Endodermal cell (in vitro differentiated cells): ENCODE measurements at regions not wholly inside any gene's neighbourhood (a gene's known extent, or its start where the extent isn't known, plus 50 kb on each side); places are given as distances from the start of the nearest gene placed in this dataset.
"Not testable (repeated sequence)": the region's sequence is repeated elsewhere in the genome, so short reads cannot be mapped to it uniquely, and the experiment has no call there.

Experiments
- DNase-seq: peaks from one replicate; pipeline ENCODE4 v3.0.0-alpha.2; 2017
- H3K27ac ChIP-seq: 2 replicates; pipeline ENCODE4 v1.5.1; 2013; ENCODE audit warnings: mild to moderate bottlenecking, low read depth, low read length, moderate library complexity
- H3K27me3 ChIP-seq: 2 replicates; pipeline ENCODE4 v1.6.1; 2013; ENCODE audit warnings: mild to moderate bottlenecking, low read length, moderate library complexity; ENCODE audit not compliant: insufficient read depth, control insufficient read depth, poor library complexity, severe bottlenecking
- H3K36me3 ChIP-seq: 2 replicates; pipeline ENCODE4 v1.7.0; 2013; ENCODE audit warnings: mild to moderate bottlenecking, low read length, moderate library complexity; ENCODE audit not compliant: control insufficient read depth, insufficient read depth
- H3K4me1 ChIP-seq: one replicate; pipeline ENCODE4 v1.7.0; 2013; ENCODE audit warnings: low read length; ENCODE audit not compliant: control insufficient read depth, insufficient read depth
- H3K4me3 ChIP-seq: 2 replicates; pipeline ENCODE4 v1.5.1; 2013; ENCODE audit warnings: mild to moderate bottlenecking, low read length, moderate library complexity
- H3K9ac ChIP-seq: 2 replicates; pipeline ENCODE4 v1.6.1; 2013; ENCODE audit warnings: mild to moderate bottlenecking, low read length, moderate library complexity; ENCODE audit not compliant: poor library complexity, severe bottlenecking; ENCODE audit errors: extremely low read depth
- H3K9me3 ChIP-seq: 2 replicates; pipeline ENCODE4 v1.6.1; 2013; ENCODE audit warnings: mild to moderate bottlenecking, low read length, moderate library complexity; ENCODE audit not compliant: control insufficient read depth
- H3K27ac Mint-ChIP-seq: 2 replicates; pipeline ENCODE4 v1.8.0; 2020; ENCODE audit warnings: mixed read lengths
- H3K27me3 Mint-ChIP-seq: 2 replicates; pipeline ENCODE4 v1.8.0; 2021; ENCODE audit warnings: mild to moderate bottlenecking, mixed read lengths; ENCODE audit not compliant: insufficient read depth
- H3K36me3 Mint-ChIP-seq: 2 replicates; pipeline ENCODE4 v1.8.0; 2020; ENCODE audit warnings: low read depth, mixed read lengths
- H3K4me1 Mint-ChIP-seq: 2 replicates; pipeline ENCODE4 v1.8.0; 2020; ENCODE audit warnings: mixed read lengths
- H3K4me3 Mint-ChIP-seq: 2 replicates; pipeline ENCODE4 v1.8.0; 2020; ENCODE audit warnings: mild to moderate bottlenecking, moderate library complexity, mixed read lengths
- H3K9me3 Mint-ChIP-seq: 2 replicates; pipeline ENCODE4 v1.8.0; 2020; ENCODE audit warnings: mild to moderate bottlenecking, mixed read lengths
- CTCF ChIP-seq: fragments of 200-600 bp; sonication (generic); conservative IDR thresholded peaks from 2 replicates; pipeline ENCODE4 v1.5.0; 2021; ENCODE audit warnings: antibody characterized with exemption, mild to moderate bottlenecking
- WGBS, 2 experiments: methylation state at CpG; one replicate each; pipeline versions ENCODE4 v1.1.5 to v1.1.7; 2013; ENCODE audit warnings: missing lambda C conversion rate in 2 of 2, mixed read lengths in 1 of 2; ENCODE audit not compliant: insufficient coverage in 1 of 2, insufficient read length in 1 of 2; 5-methylcytosine and 5-hydroxymethylcytosine counted together

DNA sequence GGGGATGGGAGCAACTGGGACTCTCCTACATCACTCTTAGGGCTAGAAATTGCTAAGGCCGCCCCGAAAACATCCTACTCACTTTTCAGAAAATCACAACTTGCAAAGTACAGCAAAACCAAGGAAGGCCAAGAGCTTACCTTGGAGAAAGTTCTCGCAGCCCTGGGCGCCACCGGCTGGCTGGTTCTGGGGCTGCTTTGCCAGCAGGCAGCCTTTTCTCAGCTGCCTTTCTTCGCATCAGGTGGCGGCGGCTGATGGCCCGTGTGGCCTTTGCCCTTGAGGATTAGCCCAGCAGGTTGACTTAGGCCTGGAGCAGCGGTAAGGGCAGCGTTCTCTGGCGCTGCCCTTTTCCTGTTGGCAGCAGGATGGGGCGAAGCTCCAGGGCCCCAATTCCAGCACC is 77.3 kb upstream of the THOC3 start:
- H3K9me3 ChIP-seq, H3K27me3 Mint-ChIP-seq, H3K27ac ChIP-seq, H3K27me3 ChIP-seq, H3K4me3 ChIP-seq, H3K27ac Mint-ChIP-seq, H3K9ac ChIP-seq, H3K4me3 Mint-ChIP-seq, H3K4me1 Mint-ChIP-seq, H3K36me3 Mint-ChIP-seq, H3K9me3 Mint-ChIP-seq, H3K36me3 ChIP-seq, H3K4me1 ChIP-seq: not testable (repeated sequence)
- peak; percentile 51 for TF ChIP-seq CTCF
- WGBS, 2 experiments, result 68% methylated on average over 8 of the region's 13 CpGs; no CpG with 5 or more reads in 1 of the 2 experiments
- peak; percentile 69 for DNase-seq

- H3K4me3 Mint-ChIP-seq, H3K4me1 ChIP-seq, DNase-seq, H3K9me3 ChIP-seq, H3K27ac Mint-ChIP-seq, H3K36me3 Mint-ChIP-seq, H3K9me3 Mint-ChIP-seq, H3K9ac ChIP-seq, H3K27me3 Mint-ChIP-seq, H3K4me1 Mint-ChIP-seq, H3K4me3 ChIP-seq, H3K27me3 ChIP-seq, H3K27ac ChIP-seq, H3K36me3 ChIP-seq: not testable (repeated sequence)
- 87 to 89% methylated on average over 4 to 6 of the region's 6 CpGs for WGBS, 2 experiments
These were observed 80.6 kb upstream of the THOC3 start for GRCh38 chr5:176048671-176049070.

DNA sequence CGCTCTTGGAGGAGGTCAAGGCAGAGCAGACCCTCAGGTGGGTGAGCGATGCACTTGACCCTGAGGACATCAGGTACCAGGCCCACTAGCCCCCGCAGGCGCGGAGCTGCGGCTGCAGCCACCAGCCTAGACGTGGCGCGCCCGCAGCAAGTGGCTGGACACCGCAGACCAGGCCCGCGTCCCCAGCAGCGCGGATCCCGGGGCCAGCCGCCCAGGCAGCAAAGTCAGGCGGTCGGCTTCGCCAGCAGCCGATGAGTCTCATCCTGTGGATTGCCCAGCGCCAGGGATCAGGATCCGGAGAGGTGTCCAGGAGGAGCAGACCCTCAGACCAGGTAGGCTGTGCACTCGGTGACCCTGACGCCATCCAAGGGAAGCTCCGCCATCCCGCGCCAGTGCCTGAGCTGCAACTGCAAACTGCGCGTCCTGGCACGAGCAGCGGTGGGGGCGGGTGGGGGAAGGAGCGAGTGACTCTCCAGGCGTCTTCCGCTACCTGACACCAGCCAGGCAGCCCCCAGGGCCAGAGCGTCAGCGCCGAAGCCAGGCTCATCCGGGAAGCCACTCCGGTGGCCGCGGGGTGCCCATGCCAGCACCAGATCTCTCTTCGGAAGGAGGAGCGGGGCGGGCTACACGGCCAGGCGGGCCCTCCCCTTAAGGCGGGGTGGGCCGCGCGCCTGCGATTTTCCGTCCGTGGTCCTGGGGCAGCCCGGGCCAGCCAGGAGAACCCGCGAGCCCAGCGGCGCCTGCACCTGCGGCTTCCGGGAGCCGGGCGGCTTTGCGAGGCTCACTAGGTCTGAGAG is 92.6 kb upstream of the THOC3 start:
- H3K27ac Mint-ChIP-seq, H3K9ac ChIP-seq, H3K36me3 ChIP-seq, H3K36me3 Mint-ChIP-seq, H3K27ac ChIP-seq, DNase-seq, H3K4me3 Mint-ChIP-seq, H3K27me3 ChIP-seq, H3K9me3 ChIP-seq, H3K27me3 Mint-ChIP-seq, H3K9me3 Mint-ChIP-seq, H3K4me3 ChIP-seq, H3K4me1 ChIP-seq, H3K4me1 Mint-ChIP-seq: not testable (repeated sequence)
- WGBS, 2 experiments, result 95% methylated on average over 8 of the region's 65 CpGs; no CpG with 5 or more reads in 1 of the 2 experiments

- H3K27ac ChIP-seq, H3K36me3 ChIP-seq, H3K27ac Mint-ChIP-seq, H3K9ac ChIP-seq, H3K4me3 ChIP-seq, H3K9me3 ChIP-seq, H3K9me3 Mint-ChIP-seq, H3K4me1 ChIP-seq, H3K36me3 Mint-ChIP-seq, H3K27me3 Mint-ChIP-seq, H3K4me1 Mint-ChIP-seq, H3K27me3 ChIP-seq, H3K4me3 Mint-ChIP-seq: not testable (repeated sequence)
- peak; percentile 31 for DNase-seq
- WGBS, 2 experiments, result 87% methylated on average over 18 of the region's 30 CpGs; no CpG with 5 or more reads in 1 of the 2 experiments
These were observed 93.1 kb upstream of the THOC3 start for GRCh38 chr5:176061269-176061622.

- H3K4me3 ChIP-seq, H3K4me1 ChIP-seq, H3K27ac ChIP-seq, H3K36me3 ChIP-seq, H3K36me3 Mint-ChIP-seq, H3K27me3 ChIP-seq, H3K4me3 Mint-ChIP-seq, DNase-seq, H3K27me3 Mint-ChIP-seq, H3K9me3 Mint-ChIP-seq, H3K4me1 Mint-ChIP-seq, H3K27ac Mint-ChIP-seq, H3K9ac ChIP-seq, H3K9me3 ChIP-seq: not testable (repeated sequence)
- WGBS, 2 experiments, result 81% methylated on average over 7 of the region's 21 CpGs; no CpG with 5 or more reads in 1 of the 2 experiments
These were observed 93.5 kb upstream of the THOC3 start for GRCh38 chr5:176061660-176062059.

DNA sequence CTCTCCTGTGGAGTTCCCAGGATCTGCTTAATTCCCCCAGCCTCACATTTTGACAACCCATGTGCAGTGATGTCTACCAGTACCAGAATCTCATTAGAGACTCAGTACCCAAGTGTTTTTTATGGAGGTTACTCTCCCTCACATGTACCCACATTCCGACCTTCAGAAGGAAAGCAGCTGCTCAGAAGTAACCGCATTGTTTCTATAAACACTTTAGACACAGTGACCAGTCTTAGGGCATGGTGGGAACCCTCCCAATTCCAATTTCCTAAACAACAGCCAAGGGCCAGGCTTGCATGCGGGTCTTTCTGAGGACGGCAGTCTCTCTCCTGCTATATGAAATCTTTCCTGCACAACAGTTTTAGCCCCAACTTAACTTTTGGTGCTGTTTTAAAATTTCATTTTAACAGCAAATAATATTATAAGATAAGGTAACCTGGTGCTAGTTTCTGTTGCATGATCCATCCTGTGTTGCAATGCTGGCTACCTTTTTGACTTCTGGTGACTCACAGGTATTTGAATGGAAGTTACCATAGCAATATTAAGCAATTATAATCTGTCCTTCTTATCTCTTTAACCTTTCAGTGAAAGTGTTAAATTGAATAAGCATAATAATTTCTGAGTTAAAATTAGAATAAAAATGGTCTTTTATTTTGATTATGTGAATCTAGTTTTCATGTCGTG is 98.3 kb upstream of the THOC3 start:
- H3K36me3 Mint-ChIP-seq, H3K27me3 Mint-ChIP-seq: not testable (repeated sequence)
- WGBS, 2 experiments, result 100% methylated on average over 1 of the region's 5 CpGs; no CpG with 5 or more reads in 1 of the 2 experiments

More for the DNA sequence above, 98.3 kb upstream of the THOC3 start:
- H3K4me1 Mint-ChIP-seq, H3K9ac ChIP-seq, H3K9me3 Mint-ChIP-seq, H3K9me3 ChIP-seq, H3K27me3 ChIP-seq, H3K4me3 ChIP-seq, H3K27ac ChIP-seq, H3K4me1 ChIP-seq, DNase-seq, H3K36me3 ChIP-seq, H3K27ac Mint-ChIP-seq, H3K4me3 Mint-ChIP-seq: not testable (repeated sequence)
